ENCODE measurements at regions not wholly inside any gene's neighbourhood (a gene's known extent, or its start where the extent isn't known, plus 50 kb on each side); places are given as distances from the start of the nearest gene placed in this dataset.

DNA sequence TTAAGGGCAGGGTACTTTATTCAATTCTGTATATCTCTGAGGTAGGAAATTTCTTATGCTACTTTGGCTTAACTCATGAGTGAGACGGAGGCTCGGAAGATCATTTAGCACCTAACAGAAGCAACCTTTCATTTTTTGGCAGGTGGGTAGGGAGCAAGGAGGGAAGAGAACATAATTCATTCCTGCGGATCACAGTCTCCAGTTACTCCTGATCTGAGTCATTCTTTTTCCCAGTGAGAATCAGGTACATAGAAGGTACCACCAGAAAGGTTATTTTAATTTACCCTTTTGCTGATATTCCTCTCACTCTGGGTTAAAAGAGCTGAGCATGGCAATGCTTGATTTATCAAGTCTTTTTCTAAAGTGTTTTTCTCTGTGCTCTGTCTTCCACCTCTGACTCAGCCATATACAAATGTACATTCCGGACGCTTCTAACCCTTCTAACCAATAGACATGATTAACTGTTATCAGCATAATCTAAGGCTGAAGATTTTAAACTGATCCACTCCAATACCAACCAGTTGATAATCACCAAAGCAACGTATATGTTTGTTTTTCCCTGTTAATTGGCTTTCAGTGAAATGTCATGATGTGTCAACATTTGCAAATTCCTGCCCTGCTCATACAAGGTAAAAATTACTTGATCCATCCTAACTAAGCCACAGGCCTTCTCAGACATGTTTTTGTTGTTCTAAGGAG, 271.7 kb downstream of the DUSP10 start:
- no peak for TF ChIP-seq CTCF (optimal IDR thresholded peaks at IDR 0.05 in 1 of 3, IDR thresholded peaks at IDR 0.05 in 1 of 3, conservative IDR thresholded peaks at IDR 0.05 in 1 of 3; ENCODE audit: extremely low read depth in 1 of 3, insufficient read depth in 2 of 3, low read length in 3 of 3)
- no peak for TF ChIP-seq EZH2 (IDR thresholded peaks at IDR 0.05; ENCODE audit: low read length)
